ENCODE measurements at regions not wholly inside any gene's neighbourhood (a gene's known extent, or its start where the extent isn't known, plus 50 kb on each side); places are given as distances from the start of the nearest gene placed in this dataset.

DNA sequence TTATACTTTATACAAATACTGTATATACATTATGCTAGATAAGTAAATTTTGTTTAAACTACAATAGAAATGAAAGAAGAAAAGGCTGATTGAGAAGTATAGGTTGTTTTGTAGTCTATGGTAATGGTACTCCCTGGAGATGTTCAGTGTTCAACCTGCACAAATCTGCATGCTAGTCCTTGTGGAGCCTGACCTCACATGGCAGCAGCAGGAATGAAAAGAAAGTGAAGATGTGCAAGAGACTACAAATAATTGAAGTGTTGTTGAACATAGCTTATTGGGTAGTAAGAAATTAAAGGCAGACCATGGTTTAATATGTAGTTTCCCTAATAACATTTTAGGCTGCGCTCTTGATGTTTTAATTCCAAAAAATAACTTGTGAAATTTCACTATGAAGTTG is 201.2 kb downstream of the TGFB2 start:
- no peak for DNase-seq (ENCODE audit: low spot score)
- TF ChIP-seq, protein P1, sequence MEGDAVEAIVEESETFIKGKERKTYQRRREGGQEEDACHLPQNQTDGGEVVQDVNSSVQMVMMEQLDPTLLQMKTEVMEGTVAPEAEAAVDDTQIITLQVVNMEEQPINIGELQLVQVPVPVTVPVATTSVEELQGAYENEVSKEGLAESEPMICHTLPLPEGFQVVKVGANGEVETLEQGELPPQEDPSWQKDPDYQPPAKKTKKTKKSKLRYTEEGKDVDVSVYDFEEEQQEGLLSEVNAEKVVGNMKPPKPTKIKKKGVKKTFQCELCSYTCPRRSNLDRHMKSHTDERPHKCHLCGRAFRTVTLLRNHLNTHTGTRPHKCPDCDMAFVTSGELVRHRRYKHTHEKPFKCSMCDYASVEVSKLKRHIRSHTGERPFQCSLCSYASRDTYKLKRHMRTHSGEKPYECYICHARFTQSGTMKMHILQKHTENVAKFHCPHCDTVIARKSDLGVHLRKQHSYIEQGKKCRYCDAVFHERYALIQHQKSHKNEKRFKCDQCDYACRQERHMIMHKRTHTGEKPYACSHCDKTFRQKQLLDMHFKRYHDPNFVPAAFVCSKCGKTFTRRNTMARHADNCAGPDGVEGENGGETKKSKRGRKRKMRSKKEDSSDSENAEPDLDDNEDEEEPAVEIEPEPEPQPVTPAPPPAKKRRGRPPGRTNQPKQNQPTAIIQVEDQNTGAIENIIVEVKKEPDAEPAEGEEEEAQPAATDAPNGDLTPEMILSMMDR (IDR thresholded peaks at IDR 0.05; ENCODE audit: extremely low read depth, missing control alignments): no peak

DNA sequence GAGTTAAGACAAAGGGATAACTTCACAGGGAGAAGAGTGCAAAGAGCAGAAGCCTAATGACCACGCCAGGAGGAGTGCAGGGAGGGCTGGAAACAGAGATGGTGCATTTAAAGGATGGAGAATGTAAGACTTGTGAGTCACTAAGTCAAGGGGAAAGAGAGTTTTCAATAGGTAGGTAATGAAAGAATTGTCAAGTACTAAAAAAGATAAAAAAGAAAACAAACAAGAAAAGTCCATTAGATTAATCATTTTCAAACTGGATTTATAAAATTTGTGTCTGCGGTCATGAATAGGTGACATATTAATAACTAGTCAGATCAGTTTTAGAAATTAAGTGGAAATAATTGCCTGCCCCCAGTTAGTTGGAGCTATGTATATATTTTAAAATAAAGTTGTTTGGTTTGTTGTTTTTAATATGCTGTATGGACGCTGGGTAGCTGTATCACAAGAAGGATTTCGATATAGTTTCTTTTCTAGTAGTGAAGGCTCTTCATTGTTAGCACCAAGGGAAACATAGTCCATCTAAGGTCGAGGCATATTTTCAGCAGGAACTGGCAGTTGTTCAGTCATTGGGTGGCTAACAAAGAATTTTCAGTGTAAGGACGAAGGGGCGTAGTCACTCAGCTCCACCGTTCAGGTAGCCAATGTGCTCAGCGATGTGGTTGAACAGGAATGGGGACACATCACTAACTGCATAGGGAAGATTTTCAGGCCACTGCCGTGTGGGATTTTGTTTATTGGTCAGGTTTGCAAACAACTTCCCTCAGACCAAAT is 203.0 kb downstream of the TGFB2 start:
- TF ChIP-seq, protein P1 (IDR thresholded peaks at IDR 0.05; ENCODE audit: extremely low read depth, missing control alignments): no peak
- no peak for DNase-seq (ENCODE audit: low spot score)

DNA sequence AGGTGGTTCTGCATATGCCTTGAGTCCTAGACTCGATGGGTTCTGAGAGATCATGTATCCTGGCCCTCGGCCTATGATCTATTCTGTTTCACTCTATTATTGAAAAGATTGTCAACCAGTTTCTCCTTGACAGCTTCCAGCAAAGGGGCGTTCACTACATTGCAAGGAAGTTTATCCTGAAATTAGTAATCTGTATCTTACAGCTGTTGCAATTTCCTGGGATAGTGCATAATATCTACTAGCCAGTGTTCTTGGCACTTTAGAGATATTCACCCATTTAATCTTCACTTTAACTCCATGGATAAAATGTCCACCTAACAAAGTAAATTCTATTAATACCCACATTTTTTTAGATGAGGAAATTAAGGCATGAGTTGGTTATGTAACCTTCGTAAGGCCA is 203.6 kb downstream of the TGFB2 start:
- TF ChIP-seq, protein P1 (IDR thresholded peaks at IDR 0.05; ENCODE audit: extremely low read depth, missing control alignments): no peak
- no peak for DNase-seq (ENCODE audit: low spot score)

DNA sequence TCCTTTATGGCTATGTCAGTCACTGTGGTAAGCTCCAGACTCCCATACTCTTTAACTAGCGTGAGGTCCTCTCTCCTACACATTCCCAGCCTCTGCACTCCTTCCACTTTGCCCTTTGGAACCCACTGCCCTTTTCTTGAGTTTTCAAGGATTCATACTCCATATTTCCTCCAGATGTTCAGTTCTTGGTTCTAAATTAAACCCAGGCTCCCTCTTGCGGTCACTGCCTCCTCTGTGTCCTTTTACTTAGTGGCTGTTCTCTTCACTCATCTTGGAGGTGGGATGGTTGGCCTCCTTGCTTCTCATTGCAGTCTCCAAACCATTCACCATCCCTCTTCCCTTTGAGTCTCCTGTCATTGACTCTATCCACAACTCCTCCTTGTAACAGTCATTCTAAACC is 208.1 kb downstream of the TGFB2 start:
- TF ChIP-seq, protein P1 (IDR thresholded peaks at IDR 0.05; ENCODE audit: extremely low read depth, missing control alignments): no peak
- no peak for DNase-seq (ENCODE audit: low spot score)

DNA sequence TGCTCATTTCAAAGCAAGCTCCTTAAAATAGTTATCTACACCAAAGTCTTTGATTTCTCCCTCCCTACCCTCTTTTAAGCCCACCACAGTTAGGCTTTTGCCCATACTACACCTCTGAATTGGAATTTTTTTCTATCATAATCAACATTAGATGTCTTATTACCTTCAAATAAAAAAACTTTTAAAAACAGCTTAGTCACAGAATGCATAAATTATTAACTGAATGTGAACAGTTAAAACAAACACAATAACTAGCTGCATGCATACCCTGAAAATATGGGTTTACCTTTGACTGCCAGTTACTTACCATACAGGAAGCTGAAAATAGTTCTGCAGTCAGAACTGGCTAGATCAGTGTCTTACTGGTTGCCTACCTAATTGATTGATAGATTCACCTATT is 210.9 kb downstream of the TGFB2 start:
- DNase-seq (ENCODE audit: low spot score): no peak
- TF ChIP-seq, protein P1 (IDR thresholded peaks at IDR 0.05; ENCODE audit: extremely low read depth, missing control alignments): no peak

DNA sequence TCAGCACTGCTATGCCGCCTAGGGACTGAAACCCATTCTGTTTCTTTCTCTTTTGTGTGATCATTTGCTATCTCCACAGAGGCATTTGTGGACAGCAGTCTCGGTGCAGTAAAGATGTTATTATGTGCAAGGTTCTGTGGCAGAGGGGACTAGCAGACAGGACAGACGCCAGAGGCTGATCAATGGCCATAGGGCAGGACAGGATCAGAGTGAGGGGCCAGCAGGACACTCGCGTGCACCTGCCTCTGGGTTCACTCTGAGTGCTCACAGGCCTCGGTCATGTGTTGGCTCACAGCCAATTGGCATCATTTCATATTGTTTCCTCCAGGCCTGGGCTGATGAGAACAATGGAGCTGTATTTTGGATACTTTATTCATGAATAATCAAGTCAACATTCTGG is 212.6 kb downstream of the TGFB2 start:
- DNase-seq (ENCODE audit: low spot score): no peak
- TF ChIP-seq, protein P1 (IDR thresholded peaks at IDR 0.05; ENCODE audit: extremely low read depth, missing control alignments): no peak

DNA sequence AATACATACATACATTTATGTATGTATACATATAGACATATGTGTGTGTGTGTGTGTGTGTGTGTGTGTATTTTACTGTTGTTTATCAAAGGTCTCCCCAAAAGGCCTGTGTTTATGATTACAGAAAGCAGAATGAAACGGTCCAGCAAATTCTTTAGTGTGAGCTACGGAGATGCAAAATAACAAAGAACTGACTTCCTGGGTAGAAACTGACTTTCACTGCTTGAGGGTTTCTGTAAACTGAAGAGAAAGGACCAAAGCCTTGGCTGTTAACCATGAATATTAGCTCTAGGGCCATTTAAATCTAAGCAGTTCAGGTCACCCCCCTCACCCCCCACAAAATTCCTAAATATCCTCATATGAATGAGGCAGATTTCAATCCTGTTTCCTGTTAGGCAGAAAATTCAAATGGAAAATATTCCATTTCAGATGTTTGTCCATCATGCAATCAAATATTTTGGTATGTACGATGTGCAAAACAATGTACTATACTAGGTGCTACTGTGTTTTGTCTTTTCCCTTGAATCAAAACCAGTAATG is 213.2 kb downstream of the TGFB2 start:
- TF ChIP-seq, protein P1 (IDR thresholded peaks at IDR 0.05; ENCODE audit: extremely low read depth, missing control alignments): no peak
- no peak for DNase-seq (ENCODE audit: low spot score)

Data from GM20000 (cell line).